Cardiac fibroblast (primary cell): ENCODE measurements at regions not wholly inside any gene's neighbourhood (a gene's known extent, or its start where the extent isn't known, plus 50 kb on each side); places are given as distances from the start of the nearest gene placed in this dataset.

Source experiments
- DNase-seq, 2 donors: peaks; one replicate each; pipeline versions ENCODE4 v3.0.0 to v3.0.0-alpha.2; 2010; ENCODE audit warnings: low read depth in 2 of 2
- H3K4me3 ChIP-seq, 2 donors: replicated peaks in 1 of 2; 1 replicate in 1 of 2; 2 replicates in 1 of 2; pipeline ENCODE4 v1.5.1; 2011; ENCODE audit warnings: low read depth in 2 of 2, low read length in 2 of 2, mild to moderate bottlenecking in 2 of 2, moderate library complexity in 1 of 2
- CTCF ChIP-seq: IDR thresholded peaks from one replicate; pipeline ENCODE4 v1.5.1; 2011; ENCODE audit warnings: low read depth, mild to moderate bottlenecking, low read length, inconsistent platforms

GRCh38 chr5:124664287-124664686 lies 82.2 kb downstream of the ZNF608 start:
- no peak for DNase-seq
- TF ChIP-seq CTCF, result no peak
- no peak overlapping the region for H3K4me3 ChIP-seq

DNA sequence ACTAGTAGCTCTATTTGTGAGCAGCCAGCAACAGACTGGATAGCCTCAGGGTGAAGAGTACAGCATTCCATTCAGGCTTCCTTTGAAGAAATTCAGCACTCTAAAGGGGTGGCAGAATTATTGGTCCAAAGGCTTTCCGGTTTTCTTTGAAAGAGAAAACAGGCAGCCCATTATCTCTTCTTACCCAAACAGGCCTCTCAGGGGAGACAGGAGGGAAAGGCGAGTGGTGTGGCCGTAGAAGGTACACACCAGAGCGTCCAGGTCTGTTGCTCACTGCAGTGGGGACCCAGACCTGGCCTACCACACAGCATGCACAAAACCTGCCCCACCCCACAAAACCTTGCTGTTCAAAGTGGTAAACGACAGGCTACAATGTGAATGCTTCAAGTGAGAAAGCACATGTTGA lies 83.3 kb downstream of the ZNF608 start:
- no peak for TF ChIP-seq CTCF
- H3K4me3 ChIP-seq, result no peak overlapping the region
- no peak for DNase-seq

DNA sequence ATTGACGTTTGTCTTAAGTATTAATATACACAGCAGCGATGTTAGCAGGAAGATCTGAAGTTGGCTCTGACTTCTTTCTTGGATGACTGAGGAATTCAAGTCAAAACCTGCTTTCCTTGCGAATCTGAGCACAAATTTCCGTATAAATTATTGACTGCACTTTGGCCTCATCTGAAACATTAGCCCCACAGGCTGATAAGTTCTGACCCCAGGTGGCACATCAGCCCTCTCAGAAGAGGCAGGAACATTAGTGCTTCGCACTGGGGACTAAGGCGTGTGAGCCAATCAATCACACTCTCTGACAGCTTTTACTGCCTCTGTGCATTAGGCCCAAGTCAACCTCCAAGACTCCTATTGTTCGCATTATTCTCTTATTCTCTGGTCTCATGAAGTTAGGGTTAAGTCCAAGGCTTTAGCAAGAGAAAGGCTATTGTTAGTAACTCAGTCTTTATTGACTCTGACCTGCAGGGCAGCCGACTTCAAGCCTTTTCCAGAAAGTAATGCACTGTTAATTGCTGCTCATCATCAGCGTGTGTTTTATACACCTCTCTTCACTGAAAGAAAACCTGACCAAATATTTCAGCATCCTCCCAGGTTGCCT lies 84.2 kb downstream of the ZNF608 start:
- H3K4me3 ChIP-seq, result no peak overlapping the region
- no peak for TF ChIP-seq CTCF
- no peak for DNase-seq

- DNase-seq, result peak; percentile 70 to 91
- TF ChIP-seq CTCF, result no peak
- H3K4me3 ChIP-seq, result no peak overlapping the region
Observed at GRCh38 chr5:124661317-124662141, 84.9 kb downstream of the ZNF608 start.

DNA sequence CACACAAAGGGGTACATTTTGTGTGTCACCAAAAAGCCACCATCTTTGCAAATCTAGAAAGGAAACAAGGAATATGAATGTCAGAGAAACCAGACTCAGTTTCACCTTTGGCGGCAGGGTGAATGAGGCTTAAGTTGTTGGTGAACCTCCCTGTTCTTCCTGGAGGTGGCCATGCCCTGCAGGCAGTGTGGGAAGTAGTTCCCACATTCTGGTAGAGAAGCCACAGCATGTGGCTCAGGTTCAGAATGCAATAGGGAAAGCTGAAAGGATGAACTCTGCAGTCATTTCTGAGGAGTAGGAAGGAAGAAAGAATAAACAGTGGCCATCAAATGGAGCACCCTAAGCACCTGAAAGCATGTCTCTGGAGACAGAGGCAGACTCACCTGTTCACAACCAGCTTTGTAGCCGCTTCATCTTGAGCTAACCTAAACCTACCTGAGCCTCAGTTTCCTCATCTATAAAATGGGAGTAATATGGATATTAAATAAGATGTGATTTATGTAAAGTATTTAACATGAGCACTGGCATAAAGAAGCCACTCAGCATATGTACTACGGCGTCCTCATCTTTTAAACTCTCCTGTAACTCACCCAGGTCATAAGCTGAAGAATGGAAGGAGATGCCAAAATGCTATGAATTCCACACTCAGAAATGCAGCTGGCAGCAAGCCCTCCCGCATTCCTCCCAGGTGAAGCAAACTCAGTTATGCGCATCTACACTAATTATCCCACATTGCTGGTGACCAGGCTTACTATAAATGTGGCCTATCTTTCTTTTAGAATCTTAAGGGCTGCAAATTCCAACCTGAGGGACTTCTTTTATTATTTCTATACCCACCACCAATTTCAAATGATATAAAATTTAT lies 86.0 kb downstream of the ZNF608 start:
- DNase-seq, result peak; percentile 53 to 96
- no peak for TF ChIP-seq CTCF
- no peak overlapping the region for H3K4me3 ChIP-seq

DNA sequence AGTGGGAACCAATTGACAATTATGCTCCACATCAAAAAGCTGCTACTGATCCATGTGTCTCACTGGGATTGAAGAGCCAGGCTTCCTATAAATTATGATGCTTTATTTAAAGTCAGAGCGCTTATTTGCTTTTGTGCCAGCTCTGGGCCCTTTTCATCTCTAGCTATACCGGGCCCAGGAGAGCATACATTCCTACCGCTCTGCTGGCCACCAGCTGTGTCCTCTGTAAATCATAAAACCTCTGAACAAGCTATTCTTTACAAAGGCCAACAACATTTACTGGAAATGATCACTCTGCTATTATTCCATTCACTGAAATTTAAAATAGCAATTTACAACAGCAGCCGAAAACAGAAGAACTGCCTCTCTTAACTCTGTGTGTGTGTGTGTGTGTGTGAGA lies 86.6 kb downstream of the ZNF608 start:
- H3K4me3 ChIP-seq, result no peak overlapping the region
- DNase-seq, result no peak
- TF ChIP-seq CTCF, result no peak
